ENCODE measurements at regions not wholly inside any gene's neighbourhood (a gene's known extent, or its start where the extent isn't known, plus 50 kb on each side); places are given as distances from the start of the nearest gene placed in this dataset.

- no peak for DNase-seq
- H3K27ac ChIP-seq, result no peak overlapping the region
- H3K4me1 ChIP-seq, result no peaks in the 10 kb centered on the region
- ATAC-seq, result no peak
- H3K9me3 ChIP-seq, result no peaks in the 10 kb centered on the region
- H3K36me3 ChIP-seq (ENCODE audit: insufficient read depth in 1 of 2, low read depth in 1 of 2), result no peaks in the 10 kb centered on the region
- no peak for TF ChIP-seq CTCF (IDR thresholded peaks at IDR 0.05)
- no peak overlapping the region for H3K4me3 ChIP-seq
- intact Hi-C loops (cut with DNase I), result no loop called here
- no peaks in the 10 kb centered on the region for H3K27me3 ChIP-seq (ENCODE audit: insufficient read depth in 3 of 3, low read length in 2 of 3)
- 41 to 48% (median 42%) methylated on average over 5 of the region's 5 CpGs for WGBS, 3 donors
These were observed 951.4 kb downstream of the PLOD2 start for GRCh38 chr3:145209561-145209960.

DNA sequence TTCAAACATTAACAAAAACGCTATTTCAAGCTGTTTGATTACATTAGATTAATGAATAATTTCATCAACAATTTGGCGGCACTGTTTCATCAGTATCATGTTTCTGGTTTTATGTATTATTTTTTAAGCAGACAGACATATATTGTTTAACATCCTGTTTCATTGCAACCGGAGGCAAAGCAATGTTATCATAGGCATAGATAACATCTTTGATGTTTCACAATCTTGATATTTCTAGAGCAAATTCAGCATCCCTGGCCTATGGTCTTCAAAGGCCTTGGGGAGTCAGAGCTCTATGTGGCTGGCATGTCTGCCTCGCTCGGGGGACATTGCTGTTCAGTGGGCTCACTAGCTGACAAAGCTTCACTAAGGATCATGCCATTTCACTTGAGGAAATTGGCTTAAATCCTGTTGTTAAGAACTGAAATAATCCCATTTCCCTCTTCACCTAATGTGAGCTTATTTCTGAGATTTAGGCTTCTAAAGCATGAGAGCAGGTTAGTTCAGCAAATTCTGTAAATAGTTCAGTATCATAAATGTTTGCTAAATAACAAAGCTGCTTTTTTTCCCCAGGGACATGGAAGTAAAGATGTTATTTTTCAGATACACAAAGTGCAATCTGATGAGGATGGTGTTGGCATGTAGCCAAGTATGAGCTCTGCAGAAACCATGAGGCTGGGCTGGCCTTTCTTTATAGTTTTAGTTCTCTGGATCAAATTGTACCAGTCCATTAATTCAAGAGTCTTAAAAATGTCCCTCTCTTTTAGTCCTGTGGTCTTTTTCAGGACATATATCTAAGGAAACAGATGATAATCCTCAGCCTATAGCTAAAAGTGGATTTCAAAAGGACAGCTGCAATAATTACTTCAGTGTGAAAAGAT lies 941.4 kb downstream of the PLOD2 start:
- intact Hi-C loops (cut with DNase I), result no loop called here
- Histone ChIP-seq H3K4me1 (no peaks in the 10 kb centered on the region), H3K27me3 (ENCODE audit: insufficient read depth in 3 of 3, low read length in 2 of 3) (no peaks in the 10 kb centered on the region)

GRCh38 chr3:145224886-145225285 lies 936.1 kb downstream of the PLOD2 start:
- no peaks in the 10 kb centered on the region for H3K27me3 ChIP-seq (ENCODE audit: insufficient read depth in 3 of 3, low read length in 2 of 3)
- WGBS, 3 donors, result 86 to 87% (median 87%) methylated on average over 1 of the region's 1 CpG
- no peak overlapping the region for H3K4me3 ChIP-seq
- ATAC-seq (no peak), DNase-seq (no peak)
- no peaks in the 10 kb centered on the region for H3K4me1 ChIP-seq
- TF ChIP-seq CTCF (IDR thresholded peaks at IDR 0.05), result no peak
- H3K27ac ChIP-seq, result no peak overlapping the region
- intact Hi-C loops (cut with DNase I), result no loop called here
- no peaks in the 10 kb centered on the region for H3K36me3 ChIP-seq (ENCODE audit: insufficient read depth in 1 of 2, low read depth in 1 of 2)
- no peaks in the 10 kb centered on the region for H3K9me3 ChIP-seq

More for the DNA sequence above, 941.4 kb downstream of the PLOD2 start:
- no peaks in the 10 kb centered on the region for H3K36me3 ChIP-seq (ENCODE audit: insufficient read depth in 1 of 2, low read depth in 1 of 2)
- H3K4me3 ChIP-seq, result no peak overlapping the region
- DNase-seq (no peak), ATAC-seq (no peak)
- WGBS, 3 donors, result 64 to 66% (median 65%) methylated on average over 5 of the region's 5 CpGs
- H3K9me3 ChIP-seq, result no peaks in the 10 kb centered on the region
- TF ChIP-seq CTCF (IDR thresholded peaks at IDR 0.05), result no peak
- no peak overlapping the region for H3K27ac ChIP-seq

DNA sequence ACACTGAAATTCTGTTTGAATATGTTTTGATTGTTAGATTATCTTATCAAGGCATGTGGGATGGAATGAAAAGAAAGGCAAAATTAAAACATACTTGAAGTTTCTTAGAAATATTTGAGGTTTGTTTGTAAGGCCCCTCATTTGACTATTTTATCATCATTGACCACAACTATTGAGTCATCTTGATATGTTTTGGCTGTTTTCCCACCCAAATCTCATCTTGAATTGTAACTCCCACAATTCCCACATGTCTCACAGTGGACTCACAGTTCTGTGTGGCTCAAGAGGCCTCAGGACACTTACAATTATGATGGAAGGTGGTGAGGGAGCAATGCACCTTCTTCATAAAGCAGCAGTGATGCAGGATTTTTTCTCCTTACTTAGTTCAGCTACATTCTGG lies 917.1 kb downstream of the PLOD2 start:
- no peak overlapping the region for H3K27ac ChIP-seq
- H3K4me3 ChIP-seq, result no peak overlapping the region
- H3K27me3 ChIP-seq (ENCODE audit: insufficient read depth in 3 of 3, low read length in 2 of 3), result no peaks in the 10 kb centered on the region
- intact Hi-C loops (cut with DNase I), result no loop called here
- H3K36me3 ChIP-seq (ENCODE audit: insufficient read depth in 1 of 2, low read depth in 1 of 2), result no peaks in the 10 kb centered on the region
- no peaks in the 10 kb centered on the region for H3K4me1 ChIP-seq
- DNase-seq, result no peak
- no peak for TF ChIP-seq CTCF (IDR thresholded peaks at IDR 0.05)
- peaks cover 13% of the 10 kb centered on the region for H3K9me3 ChIP-seq
- no peak for ATAC-seq

GRCh38 chr3:145244327-145244726 lies 916.7 kb downstream of the PLOD2 start:
- intact Hi-C loops (cut with DNase I), result no loop called here
- peaks cover 17% of the 10 kb centered on the region for H3K9me3 ChIP-seq
- DNase-seq, result no peak

More at GRCh38 chr3:145244327-145244726, 916.7 kb downstream of the PLOD2 start:
- no peaks in the 10 kb centered on the region for H3K27me3 ChIP-seq (ENCODE audit: insufficient read depth in 3 of 3, low read length in 2 of 3)
- TF ChIP-seq CTCF (IDR thresholded peaks at IDR 0.05), result no peak
- H3K36me3 ChIP-seq (ENCODE audit: insufficient read depth in 1 of 2, low read depth in 1 of 2), result no peaks in the 10 kb centered on the region
- no peaks in the 10 kb centered on the region for H3K4me1 ChIP-seq
- H3K27ac ChIP-seq, result no peak overlapping the region
- ATAC-seq, result no peak
- WGBS, 3 donors, result 55 to 80% (median 59%) methylated on average over 1 of the region's 1 CpG
- H3K4me3 ChIP-seq, result no peak overlapping the region
